ENCODE measurements at regions not wholly inside any gene's neighbourhood (a gene's known extent, or its start where the extent isn't known, plus 50 kb on each side); places are given as distances from the start of the nearest gene placed in this dataset.
A peak's percentile ranks its signal among the peaks of the same experiment; 100 is the strongest.

GRCh38 chr1:115531631-115532264 is 110.0 kb upstream of the VANGL1 start:
- no peak overlapping the region for H2AK9ac ChIP-seq (replicated peaks; ENCODE audit: low read depth, low read length, poor library complexity)
- CTCF ChIA-PET: no interaction called here
- H2BK15ac ChIP-seq (ENCODE audit: low read depth, low read length): no peak overlapping the region
- H3K56ac ChIP-seq (ENCODE audit: extremely low read depth, insufficient read depth, low read length): no peak overlapping the region
- DNase-seq: no peak
- no peak overlapping the region for H3K27ac ChIP-seq (ENCODE audit: insufficient read depth, low read length)
- H3K18ac ChIP-seq (ENCODE audit: low read depth, low read length): peak overlapping the region; percentile 46; the same call in 1 of the 2 replicates
- H2BK5ac ChIP-seq (ENCODE audit: low read depth, low read length, poor library complexity, severe bottlenecking): no peak overlapping the region
- H3K9me3 ChIP-seq (ENCODE audit: control insufficient read depth, insufficient read depth, low read length): no peaks in the 10 kb centered on the region
- in situ Hi-C loops (cut with MboI; ENCODE audit: low sequenced_read_pairs) (no loop called here), dilution Hi-C loops (cut with HindIII; ENCODE audit: low sequenced_read_pairs, unreplicated experiment) (no loop called here), intact Hi-C loops (cut with micrococcal nuclease) (no loop called here)
- H3K27me3 ChIP-seq (ENCODE audit: control insufficient read depth, insufficient read depth, low read length): no peaks in the 10 kb centered on the region
- H3K4me3 ChIP-seq (ENCODE audit: insufficient read depth, low read depth, low read length): peak overlapping the region; percentile 30; the same call in 1 of the 2 replicates
- POLR2A ChIA-PET (ENCODE audit: unreplicated experiment): no interaction called here
- H4K5ac ChIP-seq (ENCODE audit: low read depth, low read length): no peak overlapping the region; the same call in 1 of the 2 replicates
- H3K14ac ChIP-seq (replicated peaks; ENCODE audit: low read depth, low read length): no peak overlapping the region
- H3K36me3 ChIP-seq (ENCODE audit: control insufficient read depth, insufficient read depth, low read length): no peaks in the 10 kb centered on the region
- no peak overlapping the region for H2BK20ac ChIP-seq (ENCODE audit: low read depth, low read length)
- no peak overlapping the region for H3K23ac ChIP-seq (ENCODE audit: low read depth, low read length)
- no peak overlapping the region for H4K8ac ChIP-seq (ENCODE audit: low read depth in 2 of 2, low read length in 2 of 2)
- H2BK120ac ChIP-seq (ENCODE audit: low read depth, low read length): 0 out of 2 replicates have a peak overlapping the region, but pooled peaks have one; percentile 14
- peaks cover 2% of the 10 kb centered on the region; the same call in 1 of the 2 replicates for H3K9me1 ChIP-seq (ENCODE audit: insufficient read depth, low read length)
- no peak overlapping the region for H4K91ac ChIP-seq (ENCODE audit: insufficient read depth, low read depth, low read length)
- no CpG with 5 or more reads among the region's 6 CpGs for WGBS, 2 experiments (ENCODE audit: extremely low coverage in 2 of 2, insufficient read length in 1 of 2)
- no peak overlapping the region for H3K9ac ChIP-seq (ENCODE audit: low read depth, low read length)
- peak; percentile 50 for ATAC-seq (ENCODE audit: low read depth)
- BruUV-seq (replicated peaks): no TSS peak
- H4K20me1 ChIP-seq (ENCODE audit: insufficient read depth, low read length): no peaks in the 10 kb centered on the region
- peak overlapping the region; percentile 5; the same call in 1 of the 2 replicates for H2AK5ac ChIP-seq (ENCODE audit: low read depth, low read length)
- TF ChIP-seq, protein P1, sequence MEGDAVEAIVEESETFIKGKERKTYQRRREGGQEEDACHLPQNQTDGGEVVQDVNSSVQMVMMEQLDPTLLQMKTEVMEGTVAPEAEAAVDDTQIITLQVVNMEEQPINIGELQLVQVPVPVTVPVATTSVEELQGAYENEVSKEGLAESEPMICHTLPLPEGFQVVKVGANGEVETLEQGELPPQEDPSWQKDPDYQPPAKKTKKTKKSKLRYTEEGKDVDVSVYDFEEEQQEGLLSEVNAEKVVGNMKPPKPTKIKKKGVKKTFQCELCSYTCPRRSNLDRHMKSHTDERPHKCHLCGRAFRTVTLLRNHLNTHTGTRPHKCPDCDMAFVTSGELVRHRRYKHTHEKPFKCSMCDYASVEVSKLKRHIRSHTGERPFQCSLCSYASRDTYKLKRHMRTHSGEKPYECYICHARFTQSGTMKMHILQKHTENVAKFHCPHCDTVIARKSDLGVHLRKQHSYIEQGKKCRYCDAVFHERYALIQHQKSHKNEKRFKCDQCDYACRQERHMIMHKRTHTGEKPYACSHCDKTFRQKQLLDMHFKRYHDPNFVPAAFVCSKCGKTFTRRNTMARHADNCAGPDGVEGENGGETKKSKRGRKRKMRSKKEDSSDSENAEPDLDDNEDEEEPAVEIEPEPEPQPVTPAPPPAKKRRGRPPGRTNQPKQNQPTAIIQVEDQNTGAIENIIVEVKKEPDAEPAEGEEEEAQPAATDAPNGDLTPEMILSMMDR (conservative IDR thresholded peaks at IDR 0.05; ENCODE audit: low read depth, low read length): no peak
- TF ChIP-seq CEBPB (IDR thresholded peaks at IDR 0.05; ENCODE audit: low read depth, low read length) (no peak), MXI1 (IDR thresholded peaks at IDR 0.05; ENCODE audit: borderline replicate concordance, low read depth, low read length) (no peak), MAFK (IDR thresholded peaks at IDR 0.05; ENCODE audit: low read depth, low read length) (no peak), USF2 (IDR thresholded peaks at IDR 0.05; ENCODE audit: low read depth, low read length) (no peak), POLR2A (IDR thresholded peaks at IDR 0.05; ENCODE audit: low read depth, low read length) (no peak), BHLHE40 (IDR thresholded peaks at IDR 0.05; ENCODE audit: low read depth, low read length) (no peak), SMC3 (IDR thresholded peaks at IDR 0.05; ENCODE audit: low read depth, low read length) (no peak), FOS (IDR thresholded peaks at IDR 0.05; ENCODE audit: low read depth, low read length) (no peak), RFX5 (IDR thresholded peaks at IDR 0.05; ENCODE audit: low read depth, low read length) (no peak), RAD21 (IDR thresholded peaks at IDR 0.05; ENCODE audit: low read length) (no peak), CHD1 (IDR thresholded peaks at IDR 0.05; ENCODE audit: low read depth, low read length) (no peak), NFE2L2 (IDR thresholded peaks at IDR 0.05; ENCODE audit: low read depth, low read length) (no peak)
- TF ChIP-seq, protein P2, sequence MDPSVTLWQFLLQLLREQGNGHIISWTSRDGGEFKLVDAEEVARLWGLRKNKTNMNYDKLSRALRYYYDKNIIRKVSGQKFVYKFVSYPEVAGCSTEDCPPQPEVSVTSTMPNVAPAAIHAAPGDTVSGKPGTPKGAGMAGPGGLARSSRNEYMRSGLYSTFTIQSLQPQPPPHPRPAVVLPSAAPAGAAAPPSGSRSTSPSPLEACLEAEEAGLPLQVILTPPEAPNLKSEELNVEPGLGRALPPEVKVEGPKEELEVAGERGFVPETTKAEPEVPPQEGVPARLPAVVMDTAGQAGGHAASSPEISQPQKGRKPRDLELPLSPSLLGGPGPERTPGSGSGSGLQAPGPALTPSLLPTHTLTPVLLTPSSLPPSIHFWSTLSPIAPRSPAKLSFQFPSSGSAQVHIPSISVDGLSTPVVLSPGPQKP (IDR thresholded peaks at IDR 0.05; ENCODE audit: borderline replicate concordance, low read depth, low read length): no peak
- no peak overlapping the region for H3K4ac ChIP-seq (ENCODE audit: low read depth, low read length)
- H2AFZ ChIP-seq (replicated peaks; ENCODE audit: low read length, poor library complexity): no peak overlapping the region
- peaks cover 2% of the 10 kb centered on the region; the same call in 1 of the 2 replicates for H3K4me1 ChIP-seq (ENCODE audit: control insufficient read depth, insufficient read depth, low read length)
- no peaks in the 10 kb centered on the region for H3K79me1 ChIP-seq (ENCODE audit: low read depth in 1 of 2, low read length in 2 of 2)
- H3K4me2 ChIP-seq (ENCODE audit: low read depth, low read length): peak overlapping the region; percentile 89

Measured in IMR-90 (cell line).